Endodermal cell (in vitro differentiated cells): ENCODE measurements at regions not wholly inside any gene's neighbourhood (a gene's known extent, or its start where the extent isn't known, plus 50 kb on each side); places are given as distances from the start of the nearest gene placed in this dataset.
A peak's percentile ranks its signal among the peaks of the same experiment; 100 is the strongest.

Experiments used
- DNase-seq: peaks from one replicate; pipeline ENCODE4 v3.0.0-alpha.2; 2017
- H3K27ac ChIP-seq: 2 replicates; pipeline ENCODE4 v1.5.1; 2013; ENCODE audit warnings: mild to moderate bottlenecking, low read depth, low read length, moderate library complexity
- H3K27me3 ChIP-seq: 2 replicates; pipeline ENCODE4 v1.6.1; 2013; ENCODE audit warnings: mild to moderate bottlenecking, low read length, moderate library complexity; ENCODE audit not compliant: insufficient read depth, control insufficient read depth, poor library complexity, severe bottlenecking
- H3K36me3 ChIP-seq: 2 replicates; pipeline ENCODE4 v1.7.0; 2013; ENCODE audit warnings: mild to moderate bottlenecking, low read length, moderate library complexity; ENCODE audit not compliant: control insufficient read depth, insufficient read depth
- H3K4me1 ChIP-seq: one replicate; pipeline ENCODE4 v1.7.0; 2013; ENCODE audit warnings: low read length; ENCODE audit not compliant: control insufficient read depth, insufficient read depth
- H3K4me3 ChIP-seq: 2 replicates; pipeline ENCODE4 v1.5.1; 2013; ENCODE audit warnings: mild to moderate bottlenecking, low read length, moderate library complexity
- H3K9ac ChIP-seq: 2 replicates; pipeline ENCODE4 v1.6.1; 2013; ENCODE audit warnings: mild to moderate bottlenecking, low read length, moderate library complexity; ENCODE audit not compliant: poor library complexity, severe bottlenecking; ENCODE audit errors: extremely low read depth
- H3K9me3 ChIP-seq: 2 replicates; pipeline ENCODE4 v1.6.1; 2013; ENCODE audit warnings: mild to moderate bottlenecking, low read length, moderate library complexity; ENCODE audit not compliant: control insufficient read depth
- H3K27ac Mint-ChIP-seq: 2 replicates; pipeline ENCODE4 v1.8.0; 2020; ENCODE audit warnings: mixed read lengths
- H3K27me3 Mint-ChIP-seq: 2 replicates; pipeline ENCODE4 v1.8.0; 2021; ENCODE audit warnings: mild to moderate bottlenecking, mixed read lengths; ENCODE audit not compliant: insufficient read depth
- H3K36me3 Mint-ChIP-seq: 2 replicates; pipeline ENCODE4 v1.8.0; 2020; ENCODE audit warnings: low read depth, mixed read lengths
- H3K4me1 Mint-ChIP-seq: 2 replicates; pipeline ENCODE4 v1.8.0; 2020; ENCODE audit warnings: mixed read lengths
- H3K4me3 Mint-ChIP-seq: 2 replicates; pipeline ENCODE4 v1.8.0; 2020; ENCODE audit warnings: mild to moderate bottlenecking, moderate library complexity, mixed read lengths
- H3K9me3 Mint-ChIP-seq: 2 replicates; pipeline ENCODE4 v1.8.0; 2020; ENCODE audit warnings: mild to moderate bottlenecking, mixed read lengths
- WGBS, 2 experiments: methylation state at CpG; one replicate each; pipeline versions ENCODE4 v1.1.5 to v1.1.7; 2013; ENCODE audit warnings: missing lambda C conversion rate in 2 of 2, mixed read lengths in 1 of 2; ENCODE audit not compliant: insufficient coverage in 1 of 2, insufficient read length in 1 of 2; 5-methylcytosine and 5-hydroxymethylcytosine counted together
- TF ChIP-seq, protein P1 (sequence below): fragments of 200-600 bp; sonication (generic); conservative IDR thresholded peaks from 2 replicates; pipeline ENCODE4 v1.5.0; 2021; ENCODE audit warnings: antibody characterized with exemption, mild to moderate bottlenecking

DNA sequence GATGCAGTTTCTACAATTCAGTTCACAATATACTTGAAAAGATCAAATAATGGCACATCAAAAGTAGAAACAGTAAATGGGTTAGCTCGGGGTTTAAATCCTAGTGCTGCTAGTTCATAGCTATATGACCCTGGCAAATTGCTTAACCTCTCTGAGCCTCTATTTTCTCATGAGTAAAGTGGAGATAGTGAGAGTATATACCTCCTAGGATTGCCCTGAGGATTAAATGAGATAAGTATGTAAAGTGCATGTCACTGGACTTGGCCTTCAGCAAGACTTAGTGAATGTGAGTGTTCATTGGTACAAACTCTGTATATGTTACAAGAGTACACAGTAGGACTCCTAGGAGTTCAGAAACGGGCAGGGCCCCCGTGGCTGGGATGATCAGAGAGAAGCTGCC lies 248.3 kb downstream of the DLEU7 start:
- Mint-ChIP-seq H3K27ac (no peak overlapping the region), H3K27me3 (peaks cover 20% of the 10 kb centered on the region), H3K9me3 (no peaks in the 10 kb centered on the region), H3K36me3 (no peaks in the 10 kb centered on the region), H3K4me3 (no peak overlapping the region), H3K4me1 (peaks cover 14% of the 10 kb centered on the region)
- H3K4me3 ChIP-seq = no peak overlapping the region
- DNase-seq = no peak
- no peaks in the 10 kb centered on the region for H3K9me3 ChIP-seq
- H3K9ac ChIP-seq = no peak overlapping the region
- H3K27ac ChIP-seq = peak overlapping the region; percentile 39
- H3K36me3 ChIP-seq = no peaks in the 10 kb centered on the region
- peaks cover 6% of the 10 kb centered on the region for H3K27me3 ChIP-seq
- 75 to 96% methylated on average over 1 to 3 of the region's 3 CpGs for WGBS, 2 experiments
- H3K4me1 ChIP-seq = no peaks in the 10 kb centered on the region
- TF ChIP-seq, protein P1, sequence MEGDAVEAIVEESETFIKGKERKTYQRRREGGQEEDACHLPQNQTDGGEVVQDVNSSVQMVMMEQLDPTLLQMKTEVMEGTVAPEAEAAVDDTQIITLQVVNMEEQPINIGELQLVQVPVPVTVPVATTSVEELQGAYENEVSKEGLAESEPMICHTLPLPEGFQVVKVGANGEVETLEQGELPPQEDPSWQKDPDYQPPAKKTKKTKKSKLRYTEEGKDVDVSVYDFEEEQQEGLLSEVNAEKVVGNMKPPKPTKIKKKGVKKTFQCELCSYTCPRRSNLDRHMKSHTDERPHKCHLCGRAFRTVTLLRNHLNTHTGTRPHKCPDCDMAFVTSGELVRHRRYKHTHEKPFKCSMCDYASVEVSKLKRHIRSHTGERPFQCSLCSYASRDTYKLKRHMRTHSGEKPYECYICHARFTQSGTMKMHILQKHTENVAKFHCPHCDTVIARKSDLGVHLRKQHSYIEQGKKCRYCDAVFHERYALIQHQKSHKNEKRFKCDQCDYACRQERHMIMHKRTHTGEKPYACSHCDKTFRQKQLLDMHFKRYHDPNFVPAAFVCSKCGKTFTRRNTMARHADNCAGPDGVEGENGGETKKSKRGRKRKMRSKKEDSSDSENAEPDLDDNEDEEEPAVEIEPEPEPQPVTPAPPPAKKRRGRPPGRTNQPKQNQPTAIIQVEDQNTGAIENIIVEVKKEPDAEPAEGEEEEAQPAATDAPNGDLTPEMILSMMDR = no peak

DNA sequence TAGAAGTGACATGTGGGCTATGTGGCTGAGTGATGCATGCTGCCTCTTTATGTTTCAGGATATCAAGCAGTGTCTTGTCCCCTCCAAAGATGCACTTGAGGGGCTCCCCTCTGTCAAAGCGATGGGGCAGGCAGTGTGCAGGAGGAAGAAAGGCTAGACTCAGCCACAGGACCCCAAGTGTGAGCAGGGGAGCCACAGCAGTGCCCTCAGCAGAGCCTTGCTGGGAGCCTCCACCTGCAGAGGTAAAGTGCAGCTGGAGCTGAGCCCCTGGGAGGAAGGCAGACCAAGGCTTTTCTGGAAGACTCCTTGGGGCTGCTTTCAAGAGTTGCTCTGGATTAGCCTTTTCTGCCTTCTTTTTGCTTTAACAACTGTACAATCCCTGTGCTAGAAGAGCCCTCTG lies 247.3 kb downstream of the DLEU7 start:
- Histone ChIP-seq H3K27ac (no peak overlapping the region), H3K4me1 (no peaks in the 10 kb centered on the region), H3K36me3 (no peaks in the 10 kb centered on the region), H3K9me3 (no peaks in the 10 kb centered on the region), H3K9ac (no peak overlapping the region), H3K27me3 (peaks cover 6% of the 10 kb centered on the region), H3K4me3 (no peak overlapping the region)
- TF ChIP-seq, protein P1 = no peak
- Mint-ChIP-seq H3K36me3 (no peaks in the 10 kb centered on the region), H3K4me1 (peaks cover 17% of the 10 kb centered on the region), H3K27me3 (peaks cover 16% of the 10 kb centered on the region), H3K4me3 (no peak overlapping the region), H3K9me3 (no peaks in the 10 kb centered on the region), H3K27ac (no peak overlapping the region)
- 93% methylated on average over 1 of the region's 1 CpG; no CpG with 5 or more reads in 1 of the 2 experiments for WGBS, 2 experiments
- DNase-seq = no peak

DNA sequence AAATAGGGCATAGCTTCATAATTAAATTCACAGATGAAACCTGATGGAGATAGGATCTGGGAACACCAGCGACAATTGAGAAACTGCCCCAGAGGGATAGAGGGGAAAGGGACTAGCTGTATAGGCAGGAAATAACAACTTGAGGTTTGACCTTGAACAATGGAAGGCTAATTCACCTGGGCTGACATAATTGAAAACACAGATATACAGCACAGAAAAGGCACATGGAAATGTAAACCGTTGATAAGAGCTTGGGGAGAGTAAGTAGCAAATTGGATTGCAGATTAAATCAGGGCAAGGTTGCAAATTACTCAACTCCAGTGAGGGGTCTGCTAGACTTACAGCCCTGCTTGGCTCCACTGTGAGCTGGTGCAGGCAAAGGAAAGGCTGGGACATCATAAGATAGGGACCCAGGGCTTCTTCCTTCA lies 246.7 kb downstream of the DLEU7 start:
- Mint-ChIP-seq H3K9me3 (no peaks in the 10 kb centered on the region), H3K4me3 (no peak overlapping the region), H3K27ac (no peak overlapping the region), H3K4me1 (peaks cover 17% of the 10 kb centered on the region), H3K36me3 (no peaks in the 10 kb centered on the region), H3K27me3 (peaks cover 16% of the 10 kb centered on the region)
- whole genome bisulfite sequencing, 2 experiments = 73 to 84% methylated on average over 2 of the region's 2 CpGs
- Histone ChIP-seq H3K9ac (no peak overlapping the region), H3K36me3 (no peaks in the 10 kb centered on the region), H3K4me1 (no peaks in the 10 kb centered on the region), H3K4me3 (no peak overlapping the region), H3K27ac (no peak overlapping the region), H3K9me3 (no peaks in the 10 kb centered on the region), H3K27me3 (peaks cover 6% of the 10 kb centered on the region)
- TF ChIP-seq, protein P1 = no peak
- no peak for DNase-seq
